Fibroblast of villous mesenchyme (primary cell): ENCODE measurements at regions not wholly inside any gene's neighbourhood (a gene's known extent, or its start where the extent isn't known, plus 50 kb on each side); places are given as distances from the start of the nearest gene placed in this dataset.

ENCODE experiments used
- DNase-seq: peaks from one replicate; pipeline ENCODE4 v3.0.0-alpha.2; 2010; ENCODE audit warnings: low read depth
- H3K4me3 ChIP-seq: 2 replicates; pipeline ENCODE4 v1.5.1; 2011; ENCODE audit warnings: low read depth, mild to moderate bottlenecking, low read length
- TF ChIP-seq, protein P1 (sequence below): IDR thresholded peaks from 2 replicates; pipeline ENCODE4 v1.5.1; 2012; ENCODE audit warnings: low read depth, mild to moderate bottlenecking, low read length; ENCODE audit not compliant: insufficient read depth

DNA sequence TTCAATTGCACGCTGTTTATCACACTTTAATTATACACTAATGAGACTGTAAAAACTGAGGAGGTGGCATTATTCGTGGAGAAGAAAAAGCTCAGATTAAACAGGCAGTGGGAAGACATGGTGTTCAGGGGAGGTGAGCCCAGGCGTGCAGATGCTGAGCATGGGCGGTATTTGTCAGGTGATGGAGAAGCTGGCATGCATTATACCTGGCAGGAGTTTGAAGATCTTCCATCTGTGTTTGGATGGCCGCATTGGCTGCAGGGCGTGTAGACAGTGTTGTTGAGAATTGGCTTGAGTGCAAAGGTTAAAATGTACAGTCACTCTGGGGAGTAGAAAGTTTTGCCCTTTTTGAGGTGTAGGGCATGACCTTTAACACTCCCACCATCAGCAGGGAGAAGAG lies 213.8 kb downstream of the ERMARD start:
- H3K4me3 ChIP-seq = no peak overlapping the region
- TF ChIP-seq, protein P1, sequence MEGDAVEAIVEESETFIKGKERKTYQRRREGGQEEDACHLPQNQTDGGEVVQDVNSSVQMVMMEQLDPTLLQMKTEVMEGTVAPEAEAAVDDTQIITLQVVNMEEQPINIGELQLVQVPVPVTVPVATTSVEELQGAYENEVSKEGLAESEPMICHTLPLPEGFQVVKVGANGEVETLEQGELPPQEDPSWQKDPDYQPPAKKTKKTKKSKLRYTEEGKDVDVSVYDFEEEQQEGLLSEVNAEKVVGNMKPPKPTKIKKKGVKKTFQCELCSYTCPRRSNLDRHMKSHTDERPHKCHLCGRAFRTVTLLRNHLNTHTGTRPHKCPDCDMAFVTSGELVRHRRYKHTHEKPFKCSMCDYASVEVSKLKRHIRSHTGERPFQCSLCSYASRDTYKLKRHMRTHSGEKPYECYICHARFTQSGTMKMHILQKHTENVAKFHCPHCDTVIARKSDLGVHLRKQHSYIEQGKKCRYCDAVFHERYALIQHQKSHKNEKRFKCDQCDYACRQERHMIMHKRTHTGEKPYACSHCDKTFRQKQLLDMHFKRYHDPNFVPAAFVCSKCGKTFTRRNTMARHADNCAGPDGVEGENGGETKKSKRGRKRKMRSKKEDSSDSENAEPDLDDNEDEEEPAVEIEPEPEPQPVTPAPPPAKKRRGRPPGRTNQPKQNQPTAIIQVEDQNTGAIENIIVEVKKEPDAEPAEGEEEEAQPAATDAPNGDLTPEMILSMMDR = no peak
- DNase-seq = no peak

- TF ChIP-seq, protein P1 = no peak
- H3K4me3 ChIP-seq = no peak overlapping the region
- DNase-seq = no peak
Measured at GRCh38 chr6:169964486-169965180, 213.2 kb downstream of the ERMARD start.

DNA sequence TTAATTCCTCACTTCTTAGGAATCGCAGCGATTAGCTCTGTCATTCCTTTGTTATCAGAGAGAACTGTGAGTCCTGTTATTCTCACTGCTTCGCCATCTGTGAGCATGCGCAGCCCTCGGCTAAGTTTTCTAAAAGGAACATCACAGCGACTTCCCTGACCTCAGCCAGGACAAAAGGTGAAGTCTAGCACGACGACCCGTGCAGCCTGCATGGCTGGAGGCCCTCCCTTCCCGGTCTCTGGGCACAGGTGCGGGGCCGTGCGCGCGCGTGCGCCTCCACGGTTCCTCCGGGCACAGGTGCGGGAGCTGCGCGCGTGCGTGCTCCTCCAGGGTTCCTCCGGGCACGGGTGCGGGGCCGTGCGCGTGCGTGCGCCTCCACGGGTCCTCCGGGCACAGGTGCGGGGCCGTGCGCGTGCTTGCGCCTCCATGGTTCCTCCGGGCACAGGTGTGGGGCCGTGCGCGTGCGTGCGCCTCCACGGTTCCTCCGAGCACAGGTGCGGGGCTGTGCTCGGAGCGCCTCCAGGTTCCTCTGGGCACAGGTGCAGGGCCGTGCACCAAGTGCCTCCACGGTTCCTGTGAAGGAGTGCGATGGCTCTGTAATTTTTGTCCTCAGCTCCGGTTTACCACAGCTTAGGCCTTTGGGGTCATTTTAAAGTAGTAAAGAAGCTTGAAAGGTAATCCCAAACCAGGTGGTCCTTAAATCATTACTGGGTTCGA lies 212.3 kb downstream of the ERMARD start:
- no peak overlapping the region for H3K4me3 ChIP-seq
- no peak for DNase-seq
- TF ChIP-seq, protein P1 = no peak

GRCh38 chr6:169962604-169963469 lies 211.4 kb downstream of the ERMARD start:
- H3K4me3 ChIP-seq = no peak overlapping the region
- no peak for DNase-seq
- TF ChIP-seq, protein P1 = no peak

- H3K4me3 ChIP-seq = no peak overlapping the region
- TF ChIP-seq, protein P1 = peak; percentile 42
- no peak for DNase-seq
Measured at GRCh38 chr6:169961772-169962561, 210.5 kb downstream of the ERMARD start.
